IPS-15b (cell line): ENCODE measurements at regions not wholly inside any gene's neighbourhood (a gene's known extent, or its start where the extent isn't known, plus 50 kb on each side); places are given as distances from the start of the nearest gene placed in this dataset.
"Not testable (repeated sequence)": the region's sequence is repeated elsewhere in the genome, so short reads cannot be mapped to it uniquely, and the experiment has no call there.

Experiments
- H3K27me3 ChIP-seq: one replicate; pipeline ENCODE4 v1.6.1; 2013; ENCODE audit warnings: low read length; ENCODE audit not compliant: control insufficient read depth, insufficient read depth
- H3K36me3 ChIP-seq: one replicate; pipeline ENCODE4 v1.6.1; 2013; ENCODE audit warnings: low read length; ENCODE audit not compliant: control insufficient read depth, insufficient read depth
- H3K4me1 ChIP-seq: one replicate; pipeline ENCODE4 v1.6.1; 2013; ENCODE audit warnings: mild to moderate bottlenecking, low read length; ENCODE audit not compliant: control insufficient read depth, insufficient read depth
- H3K4me3 ChIP-seq: one replicate; pipeline ENCODE4 v1.5.1; 2013; ENCODE audit warnings: low read depth, low read length
- H3K9ac ChIP-seq: one replicate; pipeline ENCODE4 v1.6.1; 2013; ENCODE audit warnings: low read depth, mild to moderate bottlenecking, low read length
- H3K9me3 ChIP-seq: one replicate; pipeline ENCODE4 v1.6.1; 2013; ENCODE audit warnings: mild to moderate bottlenecking, low read length; ENCODE audit not compliant: control insufficient read depth, insufficient read depth

GRCh38 chr12:131463174-131463573 is 247.7 kb upstream of the SFSWAP start:
- Histone ChIP-seq H3K27me3 (no peaks in the 10 kb centered on the region), H3K4me3 (no peak overlapping the region), H3K36me3 (no peaks in the 10 kb centered on the region), H3K4me1 (no peaks in the 10 kb centered on the region), H3K9me3 (no peaks in the 10 kb centered on the region), H3K9ac (no peak overlapping the region)

DNA sequence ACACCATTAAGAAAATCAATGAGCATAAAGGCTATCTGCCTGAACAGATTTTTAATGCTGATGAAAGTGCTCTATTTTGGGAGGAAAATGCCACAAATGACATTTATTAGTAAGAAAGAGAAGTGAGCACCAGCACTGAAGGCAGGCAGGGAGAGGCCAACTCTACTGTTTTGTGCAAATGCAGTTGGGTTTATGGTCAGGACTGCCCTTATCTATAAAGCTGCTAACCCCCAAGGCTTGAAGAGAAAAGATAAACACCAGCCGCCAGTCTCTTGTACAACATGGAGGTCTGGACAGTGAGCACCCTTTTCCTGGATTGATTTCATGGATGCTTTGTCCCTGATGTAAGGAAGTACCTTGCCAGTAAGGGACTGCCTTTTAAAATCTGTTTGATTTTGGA is 246.8 kb upstream of the SFSWAP start:
- Histone ChIP-seq H3K4me1 (no peaks in the 10 kb centered on the region), H3K9ac (no peak overlapping the region), H3K9me3 (no peaks in the 10 kb centered on the region), H3K4me3 (no peak overlapping the region), H3K27me3 (no peaks in the 10 kb centered on the region), H3K36me3 (no peaks in the 10 kb centered on the region)

DNA sequence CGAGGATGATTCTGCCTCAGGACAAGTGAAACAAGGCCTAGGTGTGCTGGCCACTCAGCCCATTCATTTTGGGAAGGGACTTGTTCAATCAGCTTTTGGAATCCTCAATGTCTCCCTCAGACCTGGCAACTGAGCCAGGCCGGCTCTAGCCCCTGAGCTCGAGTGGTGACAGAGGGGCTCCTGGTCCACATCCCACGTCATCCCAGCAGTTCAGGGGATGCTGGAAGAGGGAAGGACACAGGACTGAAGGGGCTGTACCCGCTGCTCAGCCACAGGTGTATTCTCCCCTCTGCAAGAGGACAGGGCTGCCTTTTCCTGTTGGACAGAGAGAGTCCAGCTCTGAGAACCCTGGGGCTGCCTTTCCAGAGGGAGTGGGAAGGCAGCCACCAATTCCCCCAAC is 244.6 kb upstream of the SFSWAP start:
- Histone ChIP-seq H3K36me3 (no peaks in the 10 kb centered on the region), H3K9ac (no peak overlapping the region), H3K9me3 (no peaks in the 10 kb centered on the region)

DNA sequence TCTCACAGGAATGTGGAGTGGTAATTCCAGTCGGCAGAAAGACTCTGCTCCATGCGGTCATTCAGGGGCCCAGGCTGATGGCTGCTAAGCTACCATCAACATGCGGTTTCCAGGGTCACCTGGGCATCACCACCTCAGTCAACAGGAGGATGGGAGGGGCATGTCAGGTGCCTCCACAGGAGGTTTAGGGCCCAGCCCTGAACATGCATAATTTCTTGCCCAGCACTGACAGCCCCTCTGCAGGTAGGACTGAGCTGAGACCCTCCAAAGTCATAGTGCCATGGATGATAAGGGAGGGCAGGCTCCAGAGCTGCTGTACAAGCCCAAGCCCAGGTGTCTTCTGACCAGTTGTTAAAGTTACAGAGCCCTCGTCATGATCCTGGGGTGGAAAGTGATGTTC is 244.0 kb upstream of the SFSWAP start:
- H3K4me1 ChIP-seq, result no peaks in the 10 kb centered on the region
- no peak overlapping the region for H3K4me3 ChIP-seq
- no peak overlapping the region for H3K9ac ChIP-seq
- H3K36me3 ChIP-seq, result no peaks in the 10 kb centered on the region
- no peaks in the 10 kb centered on the region for H3K27me3 ChIP-seq
- no peaks in the 10 kb centered on the region for H3K9me3 ChIP-seq

More for the DNA sequence above, 244.6 kb upstream of the SFSWAP start:
- Histone ChIP-seq H3K4me3 (no peak overlapping the region), H3K4me1 (no peaks in the 10 kb centered on the region), H3K27me3 (no peaks in the 10 kb centered on the region)

DNA sequence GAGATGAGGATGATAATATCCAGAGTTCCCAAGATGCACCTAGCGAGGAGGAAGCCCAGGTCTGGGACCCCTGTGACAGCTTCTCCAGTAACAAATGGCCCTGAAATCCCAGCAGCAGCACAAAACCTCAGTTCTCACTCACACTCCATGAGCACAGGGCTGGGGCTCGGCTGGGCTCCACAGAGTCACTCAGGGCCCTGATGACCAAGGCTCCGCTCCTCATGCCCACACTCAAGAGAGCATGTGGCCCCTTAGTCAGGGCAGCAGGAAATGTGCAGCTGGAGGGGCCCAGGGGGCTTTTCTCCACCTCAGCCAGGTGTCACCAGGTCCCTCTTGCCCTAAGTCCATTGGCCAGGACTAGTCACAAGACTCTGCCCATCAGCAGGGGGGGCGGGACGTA is 242.7 kb upstream of the SFSWAP start:
- Histone ChIP-seq H3K9me3 (no peaks in the 10 kb centered on the region), H3K4me1 (no peaks in the 10 kb centered on the region), H3K36me3 (no peaks in the 10 kb centered on the region), H3K9ac (no peak overlapping the region), H3K4me3 (no peak overlapping the region), H3K27me3 (no peaks in the 10 kb centered on the region)

- not testable (repeated sequence) for H3K9ac ChIP-seq, H3K36me3 ChIP-seq, H3K27me3 ChIP-seq, H3K4me3 ChIP-seq, H3K4me1 ChIP-seq, H3K9me3 ChIP-seq
Observed at GRCh38 chr12:131469945-131470344, 240.9 kb upstream of the SFSWAP start.

- H3K9me3 ChIP-seq, result no peaks in the 10 kb centered on the region
- H3K4me1 ChIP-seq, result no peaks in the 10 kb centered on the region
- no peaks in the 10 kb centered on the region for H3K36me3 ChIP-seq
- H3K27me3 ChIP-seq, result no peaks in the 10 kb centered on the region
- H3K4me3 ChIP-seq, result no peak overlapping the region
- H3K9ac ChIP-seq, result no peak overlapping the region
Observed at GRCh38 chr12:131471271-131471905, 239.5 kb upstream of the SFSWAP start.

- H3K9me3 ChIP-seq, result no peaks in the 10 kb centered on the region
- H3K4me3 ChIP-seq, result no peak overlapping the region
- no peaks in the 10 kb centered on the region for H3K27me3 ChIP-seq
- no peaks in the 10 kb centered on the region for H3K4me1 ChIP-seq
- H3K36me3 ChIP-seq, result no peaks in the 10 kb centered on the region
- no peak overlapping the region for H3K9ac ChIP-seq
Observed at GRCh38 chr12:131471946-131472732, 238.8 kb upstream of the SFSWAP start.

- no peak overlapping the region for H3K4me3 ChIP-seq
- H3K9me3 ChIP-seq, result no peaks in the 10 kb centered on the region
- H3K27me3 ChIP-seq, result no peaks in the 10 kb centered on the region
- no peaks in the 10 kb centered on the region for H3K4me1 ChIP-seq
- H3K9ac ChIP-seq, result no peak overlapping the region
- H3K36me3 ChIP-seq, result no peaks in the 10 kb centered on the region
Observed at GRCh38 chr12:131473261-131473660, 237.6 kb upstream of the SFSWAP start.

- H3K9me3 ChIP-seq, result no peaks in the 10 kb centered on the region
- H3K27me3 ChIP-seq, result no peaks in the 10 kb centered on the region
- no peaks in the 10 kb centered on the region for H3K4me1 ChIP-seq
- H3K4me3 ChIP-seq, result no peak overlapping the region
- no peaks in the 10 kb centered on the region for H3K36me3 ChIP-seq
- H3K9ac ChIP-seq, result no peak overlapping the region
Observed at GRCh38 chr12:131473741-131474709, 236.9 kb upstream of the SFSWAP start.

DNA sequence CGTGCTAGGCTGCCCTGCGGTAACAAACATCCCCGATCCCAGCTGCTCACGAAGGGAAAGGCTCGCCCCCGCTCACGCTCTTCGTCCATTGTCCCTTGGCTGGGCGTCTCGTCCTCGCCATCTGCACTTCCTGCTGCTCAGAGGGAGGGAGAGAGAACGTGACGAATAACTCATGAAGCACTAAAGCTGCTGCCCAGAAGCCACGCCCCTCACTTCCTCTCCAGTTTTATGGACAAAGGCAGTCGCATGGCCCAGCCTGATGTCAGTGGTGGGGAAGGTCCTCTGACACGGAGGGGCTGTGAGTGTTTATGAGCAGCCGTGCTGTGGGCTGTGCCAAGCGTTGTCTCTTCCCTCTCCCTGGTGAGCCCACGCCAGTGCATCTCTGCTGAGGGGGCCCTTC is 235.9 kb upstream of the SFSWAP start:
- H3K4me3 ChIP-seq, H3K9ac ChIP-seq, H3K36me3 ChIP-seq, H3K9me3 ChIP-seq, H3K27me3 ChIP-seq, H3K4me1 ChIP-seq: not testable (repeated sequence)
